ENCODE measurements at regions not wholly inside any gene's neighbourhood (a gene's known extent, or its start where the extent isn't known, plus 50 kb on each side); places are given as distances from the start of the nearest gene placed in this dataset.
"Not testable (repeated sequence)": the region's sequence is repeated elsewhere in the genome, so short reads cannot be mapped to it uniquely, and the experiment has no call there.

DNA sequence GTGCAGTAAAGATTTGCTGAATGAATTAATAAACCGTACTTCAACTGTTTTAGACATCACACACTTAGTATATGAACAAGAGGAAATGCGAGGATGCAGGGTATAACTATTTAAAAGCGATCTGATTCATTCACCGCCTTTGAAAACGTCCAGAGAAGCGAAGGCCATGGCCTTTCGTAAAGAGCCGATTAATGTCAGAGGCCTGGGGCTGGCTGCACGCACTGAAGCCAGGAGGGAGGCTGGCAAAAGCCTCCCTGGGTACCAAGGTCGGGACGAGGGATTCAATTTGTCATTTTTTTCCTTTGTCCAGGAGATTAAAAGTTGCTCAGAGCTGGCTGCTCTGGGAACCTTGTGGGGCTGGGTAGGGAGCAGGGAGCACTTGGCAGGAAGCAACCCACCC, 307.4 kb downstream of the NPHP4 start:
- no peak for DNase-seq

DNA sequence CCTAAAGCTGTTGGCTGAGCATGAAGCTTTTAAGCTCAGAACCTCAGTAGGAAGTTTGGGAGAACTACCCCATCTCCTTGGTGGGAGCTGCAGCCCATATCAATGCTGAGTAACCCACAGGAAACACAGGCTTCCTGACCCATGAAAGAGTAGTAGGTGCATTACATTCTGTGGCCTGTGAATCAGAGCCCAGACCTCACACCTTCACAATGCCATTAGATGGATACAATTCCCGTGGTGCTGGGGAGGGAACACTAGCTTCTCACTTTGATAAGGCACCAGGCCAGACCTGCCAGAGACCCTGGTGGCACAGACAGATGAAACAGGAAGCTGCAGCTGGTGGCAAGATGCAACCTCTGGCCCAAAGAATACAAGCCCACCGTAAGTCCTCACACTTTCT, 308.8 kb downstream of the NPHP4 start:
- DNase-seq: no peak

DNA sequence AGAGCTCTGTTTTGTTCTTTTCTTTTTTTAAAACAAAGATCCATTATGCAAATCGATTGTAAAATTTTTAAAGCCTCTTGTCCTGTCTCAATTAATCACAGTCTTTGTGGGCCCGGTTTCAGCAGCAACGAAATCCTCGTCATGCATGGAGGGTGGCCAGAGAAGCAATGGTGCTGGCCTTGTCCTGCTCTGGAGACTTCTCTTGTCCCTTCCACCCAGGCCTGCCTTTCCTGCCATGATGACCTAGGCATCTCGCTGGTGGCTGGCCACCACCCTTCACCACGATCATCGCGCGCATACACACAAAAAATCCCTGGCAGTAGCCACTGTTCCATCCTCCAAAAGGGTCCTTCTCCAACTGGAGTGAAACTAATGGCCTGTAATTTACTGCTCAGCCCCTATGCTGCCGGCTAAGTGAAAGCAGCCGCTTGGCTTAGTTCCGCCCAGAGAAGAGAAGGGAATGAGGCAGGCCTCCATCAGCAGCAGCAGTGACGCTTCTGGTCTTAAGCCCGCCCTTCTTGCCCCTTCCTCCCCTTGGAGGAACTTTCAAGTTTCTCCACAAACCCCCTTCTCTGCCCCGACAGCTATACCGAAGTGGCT, 309.5 kb downstream of the NPHP4 start:
- no peak for DNase-seq

GRCh38 chr1:5681654-5682053, 310.6 kb downstream of the NPHP4 start:
- no peak for DNase-seq

DNA sequence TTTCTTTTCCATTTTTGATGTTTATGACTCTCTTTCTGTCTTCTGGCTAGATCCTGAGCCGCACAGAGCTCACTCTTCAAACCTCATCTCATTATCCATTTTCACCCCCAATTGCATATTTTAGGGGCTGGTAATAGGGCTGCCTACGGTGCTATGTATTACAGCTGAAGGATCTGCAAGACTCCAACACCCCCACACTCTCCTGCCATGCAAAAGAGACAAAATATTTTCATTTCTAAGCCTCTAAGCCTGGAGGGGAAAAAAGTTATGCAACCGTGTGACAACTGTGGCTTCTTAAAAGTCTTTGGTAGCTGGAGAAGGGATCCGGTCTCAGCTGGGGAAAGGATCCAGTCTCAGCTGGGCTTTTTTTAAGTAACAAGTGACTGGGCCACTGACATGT, 311.6 kb downstream of the NPHP4 start:
- no peak for DNase-seq

GRCh38 chr1:5678759-5679158, 313.5 kb downstream of the NPHP4 start:
- DNase-seq: no peak

DNA sequence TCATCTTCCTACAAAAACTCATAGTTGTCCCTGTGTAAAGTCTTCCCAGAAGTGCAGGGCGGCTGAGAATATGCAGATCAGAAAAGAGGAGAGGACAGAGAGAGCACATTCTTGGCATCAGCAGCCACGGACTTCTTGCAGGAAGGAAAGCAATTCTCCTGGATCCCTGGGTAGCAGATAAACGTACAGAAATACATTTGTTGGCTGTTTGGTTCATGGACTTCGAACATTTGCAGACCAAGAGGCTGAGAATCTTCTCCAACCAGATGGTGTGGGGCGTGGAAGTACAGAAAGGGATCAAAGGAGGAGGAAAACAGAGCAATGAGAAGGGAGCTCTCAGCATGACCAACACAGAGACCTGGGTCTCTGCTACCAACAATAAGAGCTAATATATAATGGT, 319.9 kb downstream of the NPHP4 start:
- DNase-seq: not testable (repeated sequence)

GRCh38 chr1:5670590-5671350, 321.5 kb downstream of the NPHP4 start:
- no peak for DNase-seq

DNA sequence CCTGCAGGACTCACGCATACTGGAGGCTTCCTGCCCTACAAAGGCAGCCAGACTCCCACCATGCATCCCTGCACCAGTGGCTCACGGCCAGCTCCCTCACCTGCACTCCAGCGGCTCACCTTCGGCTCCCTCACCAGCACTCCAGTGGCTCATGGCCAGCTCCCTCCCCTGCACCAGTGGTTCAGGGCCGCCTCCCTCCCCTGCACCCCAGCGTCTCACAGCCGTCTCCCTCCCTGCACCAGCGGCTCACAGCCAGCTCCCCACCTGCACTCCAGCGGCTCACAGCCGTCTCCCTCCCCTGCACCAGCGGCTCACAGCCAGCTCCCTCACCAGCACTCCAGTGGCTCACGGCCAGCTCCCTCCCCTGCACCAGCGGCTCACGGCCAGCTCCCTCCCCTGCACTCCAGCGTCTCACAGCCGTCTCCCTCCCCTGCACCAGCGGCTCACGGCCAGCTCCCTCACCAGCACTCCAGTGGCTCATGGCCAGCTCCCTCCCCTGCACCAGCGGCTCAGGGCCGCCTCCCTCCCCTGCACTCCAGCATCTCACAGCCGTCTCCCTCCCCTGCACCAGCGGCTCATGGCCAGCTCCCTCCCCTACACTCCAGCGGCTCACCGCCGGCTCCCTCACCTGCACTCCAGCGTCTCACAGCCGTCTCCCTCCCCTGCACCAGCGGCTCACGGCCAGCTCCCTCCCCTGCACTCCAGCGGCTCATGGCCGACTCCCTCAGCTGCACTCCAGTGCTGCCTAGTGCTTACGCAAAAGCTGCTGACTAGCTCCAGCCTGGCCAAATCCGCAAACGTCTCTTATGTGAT, 324.5 kb downstream of the NPHP4 start:
- DNase-seq: no peak

DNA sequence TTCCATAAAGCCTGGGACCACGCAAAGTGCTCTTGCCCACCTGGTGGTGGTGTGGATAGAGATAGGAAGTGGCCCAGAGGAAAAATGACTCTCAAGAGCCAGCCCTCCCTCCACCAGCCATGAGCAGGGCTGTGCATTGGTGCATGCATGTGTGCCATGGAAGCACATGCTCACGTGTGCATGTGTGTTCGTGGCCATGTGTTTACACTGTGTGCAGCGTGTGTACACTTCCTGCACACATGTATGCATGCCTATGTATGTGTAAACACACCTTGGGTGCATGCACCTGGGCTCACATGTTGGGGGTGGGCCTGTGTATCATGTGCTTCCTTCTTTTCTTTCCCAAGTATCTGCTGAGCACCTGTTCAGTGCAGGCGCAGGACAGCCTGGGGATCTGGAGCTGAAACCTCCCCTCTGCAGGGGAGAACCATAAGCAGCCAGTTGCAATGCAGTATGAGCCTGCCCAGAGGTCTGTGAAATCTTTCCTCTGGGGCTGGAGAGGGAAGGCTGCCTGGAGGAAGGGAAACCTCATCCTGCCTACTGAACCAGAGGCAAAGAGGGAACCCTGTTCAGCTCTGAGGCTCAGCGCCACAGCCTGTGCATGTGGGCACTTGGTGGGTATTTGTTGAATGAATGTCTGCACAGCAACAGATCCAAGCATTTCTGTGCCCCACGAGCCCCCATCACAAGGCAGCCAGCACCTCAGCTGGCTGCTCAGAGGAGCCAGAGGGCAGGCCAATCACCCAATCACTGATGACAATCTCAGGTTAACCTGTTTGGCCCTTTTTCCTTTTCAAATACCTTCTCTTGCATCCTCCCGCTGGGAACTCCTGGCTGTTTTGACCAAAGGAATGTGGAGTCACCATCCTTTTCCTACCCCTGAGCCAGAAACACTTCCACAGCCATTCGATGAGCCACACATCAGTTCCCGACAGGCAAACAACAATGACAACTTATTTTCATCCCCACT, 327.0 kb downstream of the NPHP4 start:
- no peak for DNase-seq

DNA sequence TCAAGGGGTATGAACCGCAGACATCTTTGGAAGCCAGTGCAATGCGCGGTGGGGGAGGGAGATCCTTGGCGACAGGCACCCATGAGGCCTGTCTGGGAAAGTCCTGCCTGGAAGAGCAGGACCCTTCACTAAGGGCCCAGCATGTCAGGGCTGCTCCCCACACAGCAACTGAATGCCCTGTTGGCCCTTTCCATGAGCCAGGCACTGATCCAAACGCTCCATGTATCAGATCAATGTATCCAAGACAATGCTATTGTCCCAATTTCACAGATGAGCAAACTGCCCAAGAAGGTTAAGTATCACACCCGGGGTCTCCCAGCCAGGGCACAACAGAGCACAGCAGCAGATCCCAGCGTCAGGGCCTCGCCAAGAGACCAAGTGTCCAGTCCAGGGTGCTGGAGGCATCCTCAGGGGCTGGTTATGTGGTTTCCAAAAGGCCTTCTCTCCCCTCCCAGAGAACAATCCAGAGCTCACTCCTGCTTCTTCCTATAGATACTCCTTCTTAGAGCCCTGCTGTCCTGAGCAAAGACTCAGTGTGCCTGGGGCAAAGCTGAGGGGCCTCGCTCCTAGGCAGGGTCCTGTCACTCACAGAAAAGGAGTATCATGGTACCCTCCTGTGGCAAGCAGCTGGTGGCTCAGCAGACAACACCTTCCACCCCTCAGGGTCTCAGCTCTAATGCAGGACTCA, 328.0 kb downstream of the NPHP4 start:
- no peak for DNase-seq

- DNase-seq: no peak
These were observed 329.5 kb downstream of the NPHP4 start for GRCh38 chr1:5662744-5663126.

GRCh38 chr1:5662086-5662743, 330.0 kb downstream of the NPHP4 start:
- no peak for DNase-seq

- no peak for DNase-seq
These were observed 330.8 kb downstream of the NPHP4 start for GRCh38 chr1:5661196-5662085.

GRCh38 chr1:5660141-5660935, 331.9 kb downstream of the NPHP4 start:
- DNase-seq: no peak

DNA sequence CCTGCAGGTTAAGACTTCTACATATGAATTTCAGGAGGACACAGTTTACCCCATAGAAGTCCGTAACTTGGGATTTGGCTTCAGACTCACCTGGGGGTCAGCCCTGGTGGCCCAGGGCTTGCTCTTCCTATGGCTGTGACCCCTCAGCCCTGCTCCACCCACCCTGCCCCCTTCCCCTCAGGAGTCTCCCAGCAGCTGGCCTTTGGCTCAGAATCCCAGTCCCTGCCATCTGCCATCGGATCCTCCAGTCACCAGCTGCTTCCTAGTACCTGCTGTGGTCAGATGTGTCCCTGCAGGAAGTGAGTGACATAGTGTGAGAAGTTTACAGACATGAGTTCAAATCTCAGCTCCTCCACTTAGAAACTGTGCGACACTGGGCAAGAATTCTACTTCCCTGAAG, 332.6 kb downstream of the NPHP4 start:
- no peak for DNase-seq

GRCh38 chr1:5658340-5659316, 333.6 kb downstream of the NPHP4 start:
- no peak for DNase-seq

All from NCI-H510A treated with DMSO at 0.1 percent for 48 hours (cell line).